NCI-H748 (cell line): ENCODE measurements at regions not wholly inside any gene's neighbourhood (a gene's known extent, or its start where the extent isn't known, plus 50 kb on each side); places are given as distances from the start of the nearest gene placed in this dataset.

ENCODE experiments used
- DNase-seq: peaks from one replicate; lab custom pipeline; 2025; ENCODE audit not compliant: unreplicated experiment; lab: John Stamatoyannopoulos, UW

- no peak for DNase-seq
Measured at GRCh38 chr6:166014966-166015365, 152.7 kb downstream of the TBXT start.

GRCh38 chr6:166010136-166010960 is 157.3 kb downstream of the TBXT start:
- no peak for DNase-seq

- DNase-seq = peak; percentile 26
Measured at GRCh38 chr6:166009385-166010031, 158.1 kb downstream of the TBXT start.

GRCh38 chr6:166008441-166009369 is 158.9 kb downstream of the TBXT start:
- DNase-seq = peak; percentile 70

GRCh38 chr6:166007349-166008263 is 160.0 kb downstream of the TBXT start:
- DNase-seq = peak; percentile 36

GRCh38 chr6:166006900-166007301 is 160.8 kb downstream of the TBXT start:
- no peak for DNase-seq

- DNase-seq = peak; percentile 80
Measured at GRCh38 chr6:166005944-166006899, 161.4 kb downstream of the TBXT start.

GRCh38 chr6:166005401-166005943 is 162.2 kb downstream of the TBXT start:
- peak; percentile 49 for DNase-seq

- DNase-seq = no peak
Measured at GRCh38 chr6:166004876-166005275, 162.8 kb downstream of the TBXT start.

- DNase-seq = no peak
Measured at GRCh38 chr6:166004471-166004870, 163.2 kb downstream of the TBXT start.

- DNase-seq = no peak
Measured at GRCh38 chr6:166003569-166003968, 164.1 kb downstream of the TBXT start.

GRCh38 chr6:166001359-166001758 is 166.3 kb downstream of the TBXT start:
- DNase-seq = no peak

GRCh38 chr6:165999279-165999678 is 168.4 kb downstream of the TBXT start:
- DNase-seq = no peak

- DNase-seq = no peak
Measured at GRCh38 chr6:165998072-165998471, 169.6 kb downstream of the TBXT start.

- DNase-seq = no peak
Measured at GRCh38 chr6:165991341-165991740, 176.3 kb downstream of the TBXT start.

- DNase-seq = no peak
Measured at GRCh38 chr6:165990216-165990615, 177.4 kb downstream of the TBXT start.

GRCh38 chr6:165988757-165989456 is 178.7 kb downstream of the TBXT start:
- DNase-seq = no peak

- DNase-seq = peak; percentile 10
Measured at GRCh38 chr6:165988302-165988756, 179.3 kb downstream of the TBXT start.
